ENCODE measurements at regions not wholly inside any gene's neighbourhood (a gene's known extent, or its start where the extent isn't known, plus 50 kb on each side); places are given as distances from the start of the nearest gene placed in this dataset.

GRCh38 chrX:98795636-98796035 is 1614.4 kb downstream of the PCDH19 start:
- ATAC-seq, result peak; percentile 35

GRCh38 chrX:98755912-98756311 is 1654.2 kb downstream of the PCDH19 start:
- no peak for ATAC-seq

- ATAC-seq, result no peak
Observed at GRCh38 chrX:98731821-98732220, 1678.3 kb downstream of the PCDH19 start.

DNA sequence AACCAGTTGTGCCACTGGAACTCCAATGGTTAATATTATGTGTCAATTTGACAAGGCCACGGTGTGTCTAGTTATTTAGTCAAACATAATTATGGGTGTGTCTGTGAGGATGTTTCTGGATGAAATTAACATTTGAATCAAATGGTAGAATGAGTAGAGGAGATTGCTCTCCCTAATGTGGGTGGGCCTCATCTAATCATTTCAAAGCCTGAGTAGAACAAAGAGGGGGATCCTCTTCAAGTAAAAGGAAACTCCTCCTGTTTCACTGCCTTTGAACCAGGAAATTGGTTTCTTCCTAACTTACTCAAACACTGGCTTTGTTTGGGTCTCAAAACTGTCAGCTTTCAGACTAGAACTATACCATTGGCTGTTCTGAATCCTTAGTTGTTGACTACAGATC is 1692.1 kb downstream of the PCDH19 start:
- no peak for ATAC-seq
